Naive B cell (primary cell): ENCODE measurements at regions not wholly inside any gene's neighbourhood (a gene's known extent, or its start where the extent isn't known, plus 50 kb on each side); places are given as distances from the start of the nearest gene placed in this dataset.

Source experiments
- ATAC-seq, 2 donors: fragments of 150-1000 bp; cut with Tn5 transposase; 2 replicates each; pipeline ENCODE4 v1.10.0; 2021; ENCODE audit warnings: low read depth in 2 of 2, mild to moderate bottlenecking in 2 of 2, moderate library complexity in 2 of 2
- DNase-seq: peaks from one replicate; pipeline ENCODE4 v3.0.0; 2022
- H3K27ac Mint-ChIP-seq, 6 donors: one replicate each; pipeline ENCODE4 v1.8.0; 2020 to 2022; ENCODE audit warnings: mild to moderate bottlenecking in 6 of 6, mixed read lengths in 6 of 6, moderate library complexity in 5 of 6, inconsistent platforms in 2 of 6
- H3K27me3 Mint-ChIP-seq, 3 donors: one replicate each; pipeline ENCODE4 v1.8.0; 2021 to 2022; ENCODE audit warnings: mixed read lengths in 3 of 3, mild to moderate bottlenecking in 1 of 3
- H3K36me3 Mint-ChIP-seq, 2 donors: one replicate each; pipeline ENCODE4 v1.8.0; 2020 to 2022; ENCODE audit warnings: mixed read lengths in 2 of 2, inconsistent platforms in 1 of 2, mild to moderate bottlenecking in 1 of 2
- H3K4me1 Mint-ChIP-seq, 3 donors: one replicate each; pipeline ENCODE4 v1.8.0; 2020 to 2022; ENCODE audit warnings: mixed read lengths in 3 of 3, inconsistent platforms in 1 of 3, mild to moderate bottlenecking in 1 of 3, moderate library complexity in 1 of 3
- H3K4me3 Mint-ChIP-seq, 8 donors: one replicate each; pipeline ENCODE4 v1.8.0; 2020 to 2022; ENCODE audit warnings: mild to moderate bottlenecking in 8 of 8, mixed read lengths in 8 of 8, moderate library complexity in 8 of 8, inconsistent platforms in 2 of 8
- H3K9me3 Mint-ChIP-seq, 7 donors: one replicate each; pipeline ENCODE4 v1.8.0; 2020 to 2022; ENCODE audit warnings: mixed read lengths in 7 of 7, mild to moderate bottlenecking in 5 of 7, inconsistent platforms in 2 of 7, moderate library complexity in 1 of 7

DNA sequence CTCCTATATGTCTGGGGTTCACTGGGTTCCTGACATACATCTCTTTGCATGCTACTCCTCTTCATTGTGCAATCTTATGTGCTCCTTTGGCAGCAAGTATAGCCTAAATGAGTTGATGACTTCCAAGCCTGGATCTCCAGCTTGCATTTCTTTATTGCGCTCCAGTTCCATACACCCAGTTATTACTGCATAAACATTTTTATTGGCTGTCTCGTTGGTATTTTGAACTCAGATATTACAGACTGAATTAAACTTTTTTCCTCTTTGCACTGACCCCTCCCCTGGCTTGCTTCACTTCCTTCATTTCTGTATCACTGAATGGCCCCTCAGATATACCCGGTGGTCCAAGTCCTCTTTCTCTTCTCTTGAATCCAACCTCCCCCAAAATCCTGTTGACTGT, 219.2 kb downstream of the MC4R start:
- Mint-ChIP-seq H3K4me3 (no peak overlapping the region), H3K27me3 (peaks cover 0 to 3% (median 0%) of the 10 kb centered on the region in 3 donors), H3K27ac (no peak overlapping the region), H3K4me1 (no peaks in the 10 kb centered on the region), H3K9me3 (peaks cover 0 to 4% (median 0%) of the 10 kb centered on the region in 7 donors), H3K36me3 (no peaks in the 10 kb centered on the region)
- ATAC-seq (no peak), DNase-seq (no peak)

DNA sequence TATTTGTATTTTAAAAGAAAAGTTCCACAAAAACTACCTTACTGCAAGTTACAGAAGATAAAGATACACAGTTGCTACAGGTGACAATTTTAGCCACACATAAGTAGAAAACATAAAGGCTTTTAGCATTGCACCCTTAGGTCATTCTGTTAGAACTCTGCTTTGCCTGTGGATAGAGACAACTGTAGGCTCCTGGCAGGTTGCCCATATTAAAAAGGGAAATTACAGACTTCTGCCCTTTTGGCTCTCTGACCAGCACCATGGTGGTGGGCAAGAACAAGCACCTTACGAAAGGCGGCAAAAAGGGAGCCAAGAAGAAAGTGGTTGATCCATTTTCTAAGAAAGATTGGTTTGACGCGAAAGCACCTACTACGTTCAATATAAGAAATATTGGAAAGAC, 223.3 kb downstream of the MC4R start:
- ATAC-seq (no peak), DNase-seq (no peak)
- Mint-ChIP-seq H3K27me3 (peaks cover 0 to 4% (median 3%) of the 10 kb centered on the region in 3 donors), H3K4me1 (peaks cover 0 to 9% (median 0%) of the 10 kb centered on the region in 3 donors), H3K27ac (no peak overlapping the region), H3K4me3 (no peak overlapping the region), H3K36me3 (no peaks in the 10 kb centered on the region), H3K9me3 (peaks cover 0 to 4% (median 0%) of the 10 kb centered on the region in 7 donors)

DNA sequence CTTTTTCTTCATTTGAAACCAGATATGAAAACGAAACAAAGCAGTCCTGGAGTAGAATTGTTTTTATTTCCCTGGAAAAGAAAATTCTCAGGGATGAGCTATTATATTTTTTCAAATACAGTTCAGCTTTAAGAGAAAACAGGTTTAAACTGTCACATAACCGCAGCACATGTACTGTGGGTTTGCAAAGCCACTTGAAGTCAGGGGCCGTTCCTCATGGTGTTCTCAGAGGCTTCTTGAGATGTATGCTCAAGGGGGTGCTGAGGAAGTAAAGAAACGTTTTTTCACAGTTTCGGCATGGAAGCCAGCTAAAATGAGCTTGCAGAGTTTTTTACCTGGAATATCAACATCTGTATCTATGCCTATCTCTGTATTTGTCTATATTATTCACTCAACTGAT, 225.3 kb downstream of the MC4R start:
- ATAC-seq: no peak
- no peaks in the 10 kb centered on the region for H3K36me3 Mint-ChIP-seq
- no peak overlapping the region for H3K4me3 Mint-ChIP-seq
- H3K4me1 Mint-ChIP-seq: peaks cover 0 to 9% (median 0%) of the 10 kb centered on the region in 3 donors
- H3K9me3 Mint-ChIP-seq: peaks cover 0 to 4% (median 0%) of the 10 kb centered on the region in 7 donors
- no peak for DNase-seq
- peaks cover 0 to 5% (median 0%) of the 10 kb centered on the region in 3 donors for H3K27me3 Mint-ChIP-seq
- no peak overlapping the region for H3K27ac Mint-ChIP-seq

DNA sequence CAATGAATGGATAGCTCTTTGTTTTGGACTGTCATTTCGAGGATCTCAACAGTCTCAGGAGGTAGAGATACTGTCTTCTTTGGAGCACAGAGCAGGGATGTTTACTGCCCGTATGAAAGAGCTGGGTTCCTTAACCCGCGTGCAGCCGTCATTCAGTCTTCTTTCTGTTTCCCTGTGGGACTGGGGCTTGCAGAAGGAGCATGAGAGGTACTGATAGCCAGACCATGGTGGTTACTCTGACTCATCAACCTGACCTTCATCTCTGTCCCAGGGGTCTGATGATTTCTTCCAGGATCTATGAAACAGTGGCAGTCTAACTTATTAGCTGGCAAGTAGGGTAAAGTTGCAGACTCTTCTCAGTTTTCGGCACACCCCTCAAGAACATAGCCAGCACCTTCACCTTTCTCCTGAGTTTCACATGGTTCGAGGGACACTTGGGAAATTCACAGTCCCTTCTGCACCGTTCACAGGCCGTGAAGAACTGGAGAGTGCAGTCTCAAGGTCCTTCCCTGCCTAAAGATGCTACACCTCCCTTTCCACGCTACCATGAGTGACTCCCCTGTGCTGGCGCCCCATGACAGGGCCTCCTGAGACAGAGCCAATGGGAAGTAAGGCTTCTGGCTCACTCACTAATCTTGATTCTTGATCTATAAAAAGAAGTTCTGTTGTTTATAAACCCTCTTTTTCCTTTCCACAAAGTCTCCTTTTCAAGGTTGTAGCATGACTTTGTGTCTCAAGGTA, 226.2 kb downstream of the MC4R start:
- Mint-ChIP-seq H3K9me3 (peaks cover 0 to 4% (median 0%) of the 10 kb centered on the region in 7 donors), H3K36me3 (no peaks in the 10 kb centered on the region), H3K27ac (no peak overlapping the region), H3K27me3 (peaks cover 0 to 5% (median 0%) of the 10 kb centered on the region in 3 donors), H3K4me1 (peaks cover 0 to 9% (median 0%) of the 10 kb centered on the region in 3 donors), H3K4me3 (no peak overlapping the region)
- ATAC-seq (no peak), DNase-seq (no peak)

DNA sequence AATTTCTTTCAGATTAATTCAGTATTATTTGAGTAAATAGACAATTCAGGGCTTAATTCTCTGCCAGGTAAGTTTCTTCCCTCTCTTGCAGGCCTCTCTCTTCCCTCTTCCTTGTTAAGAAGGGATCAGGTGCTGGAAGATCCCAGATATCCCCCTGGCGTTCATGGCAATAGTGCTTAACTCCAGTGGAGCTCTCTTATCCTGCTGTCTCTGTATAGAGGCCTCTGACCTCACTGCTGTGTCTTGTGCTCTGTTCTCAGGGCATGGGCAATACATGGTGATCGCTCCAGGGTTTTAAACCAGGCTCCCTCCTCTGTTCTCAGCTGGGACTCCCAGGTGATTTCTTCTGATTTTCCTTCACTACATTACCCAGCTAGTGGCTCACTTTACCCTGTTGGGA, 226.8 kb downstream of the MC4R start:
- Mint-ChIP-seq H3K9me3 (peaks cover 0 to 4% (median 0%) of the 10 kb centered on the region in 7 donors), H3K27me3 (peaks cover 0 to 5% (median 0%) of the 10 kb centered on the region in 3 donors), H3K27ac (no peak overlapping the region), H3K36me3 (no peaks in the 10 kb centered on the region), H3K4me3 (no peak overlapping the region), H3K4me1 (peaks cover 0 to 9% (median 0%) of the 10 kb centered on the region in 3 donors)
- no peak for ATAC-seq
- DNase-seq: no peak

DNA sequence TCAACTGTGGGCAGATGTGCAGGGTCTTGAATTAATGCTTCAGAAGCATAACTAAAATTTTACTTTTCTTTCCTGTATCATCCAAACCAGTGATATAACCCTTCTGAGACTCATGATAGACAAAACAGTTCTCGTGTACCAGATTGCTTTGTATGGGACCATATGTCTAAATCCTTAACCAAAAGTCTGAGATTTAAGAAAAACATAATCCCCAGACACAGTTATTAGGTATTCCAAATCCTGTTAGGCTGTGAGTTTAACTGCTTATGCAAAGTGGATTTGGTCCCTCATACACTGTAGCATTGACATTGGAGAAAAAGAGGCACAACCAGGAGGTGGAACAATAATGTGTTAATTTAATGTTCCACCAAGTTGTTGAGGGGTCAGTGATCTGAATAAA, 235.0 kb downstream of the PMAIP1 start:
- no peak for DNase-seq
- no peak overlapping the region for H3K27ac Mint-ChIP-seq
- ATAC-seq: no peak
- H3K9me3 Mint-ChIP-seq: peaks cover 0 to 11% (median 5%) of the 10 kb centered on the region in 7 donors
- H3K4me3 Mint-ChIP-seq: no peak overlapping the region
- H3K36me3 Mint-ChIP-seq: peaks cover 0 to 4% of the 10 kb centered on the region in 2 donors
- peaks cover 0 to 8% (median 5%) of the 10 kb centered on the region in 3 donors for H3K27me3 Mint-ChIP-seq
- H3K4me1 Mint-ChIP-seq: no peaks in the 10 kb centered on the region

DNA sequence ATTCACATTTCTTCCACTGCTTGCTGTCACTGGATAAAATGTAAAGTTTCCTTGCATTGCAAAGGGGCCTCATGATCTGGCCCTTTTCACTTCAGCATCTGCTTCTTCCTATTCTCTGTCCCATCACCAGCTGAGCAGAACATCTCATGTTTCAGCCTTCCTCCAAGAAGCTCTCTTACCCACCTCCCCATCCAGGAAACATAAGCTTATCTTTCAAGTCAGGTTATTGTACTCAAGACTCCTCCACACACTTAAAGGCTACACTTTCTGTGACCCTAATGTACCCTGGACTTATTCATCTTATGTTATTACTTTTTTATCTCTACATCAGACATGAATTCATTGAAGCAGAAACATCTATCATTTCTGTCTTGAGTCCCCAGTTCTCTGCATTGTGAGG, 230.5 kb downstream of the PMAIP1 start:
- H3K9me3 Mint-ChIP-seq: peaks cover 0 to 6% (median 5%) of the 10 kb centered on the region in 7 donors
- no peak overlapping the region for H3K27ac Mint-ChIP-seq
- H3K4me1 Mint-ChIP-seq: no peaks in the 10 kb centered on the region
- DNase-seq: no peak
- no peak overlapping the region for H3K4me3 Mint-ChIP-seq
- H3K27me3 Mint-ChIP-seq: peaks cover 0 to 8% (median under 1%) of the 10 kb centered on the region in 3 donors
- no peak for ATAC-seq
- no peaks in the 10 kb centered on the region for H3K36me3 Mint-ChIP-seq

DNA sequence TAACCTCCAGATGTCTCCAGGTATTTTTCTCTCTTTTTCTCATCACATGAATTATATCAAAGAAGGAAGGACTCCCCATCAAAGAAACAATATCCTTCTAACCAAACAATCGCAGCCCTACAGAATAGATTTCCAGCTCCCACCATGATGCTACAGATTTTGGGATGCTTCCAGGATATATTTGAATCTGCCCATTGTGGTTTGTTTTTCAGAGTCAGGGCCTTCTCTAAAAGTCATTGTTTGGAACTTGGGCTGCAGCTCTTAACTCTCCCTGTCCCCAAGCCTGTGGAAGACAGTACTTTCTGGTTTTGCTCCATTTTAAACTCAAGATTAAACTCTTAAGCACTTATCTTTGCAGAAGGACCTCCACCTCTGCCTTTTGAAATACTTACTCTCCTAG, 223.2 kb downstream of the PMAIP1 start:
- Mint-ChIP-seq H3K27ac (no peak overlapping the region), H3K27me3 (peaks cover 0 to 11% (median 4%) of the 10 kb centered on the region in 3 donors), H3K4me3 (no peak overlapping the region), H3K9me3 (peaks cover 0 to 18% (median 3%) of the 10 kb centered on the region in 7 donors), H3K36me3 (no peaks in the 10 kb centered on the region), H3K4me1 (no peaks in the 10 kb centered on the region)
- ATAC-seq (no peak), DNase-seq (no peak)

DNA sequence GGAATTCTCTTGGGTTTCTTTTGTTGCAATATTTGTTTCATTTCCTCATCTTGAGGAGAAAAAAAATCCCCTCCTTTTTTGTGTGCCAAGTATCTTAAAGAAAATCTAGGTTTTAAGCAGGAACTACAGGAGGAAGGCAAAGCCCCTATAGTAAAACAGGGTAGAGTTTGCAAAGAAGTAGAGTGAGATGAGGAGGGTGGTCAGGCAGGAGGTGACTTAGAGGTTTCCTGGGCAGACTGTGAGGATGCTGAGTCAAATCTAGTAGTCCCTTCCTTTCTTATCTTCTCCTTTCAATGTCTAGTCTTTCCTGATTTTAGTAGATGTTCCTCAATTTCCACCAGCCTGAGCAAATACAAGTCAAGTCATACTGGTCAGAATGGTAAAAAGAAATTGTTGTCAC, 222.5 kb downstream of the PMAIP1 start:
- Mint-ChIP-seq H3K4me1 (no peaks in the 10 kb centered on the region), H3K36me3 (no peaks in the 10 kb centered on the region), H3K4me3 (no peak overlapping the region), H3K9me3 (peaks cover 0 to 18% (median 3%) of the 10 kb centered on the region in 7 donors), H3K27me3 (peaks cover 0 to 11% (median 4%) of the 10 kb centered on the region in 3 donors), H3K27ac (no peak overlapping the region)
- ATAC-seq (no peak), DNase-seq (no peak)

DNA sequence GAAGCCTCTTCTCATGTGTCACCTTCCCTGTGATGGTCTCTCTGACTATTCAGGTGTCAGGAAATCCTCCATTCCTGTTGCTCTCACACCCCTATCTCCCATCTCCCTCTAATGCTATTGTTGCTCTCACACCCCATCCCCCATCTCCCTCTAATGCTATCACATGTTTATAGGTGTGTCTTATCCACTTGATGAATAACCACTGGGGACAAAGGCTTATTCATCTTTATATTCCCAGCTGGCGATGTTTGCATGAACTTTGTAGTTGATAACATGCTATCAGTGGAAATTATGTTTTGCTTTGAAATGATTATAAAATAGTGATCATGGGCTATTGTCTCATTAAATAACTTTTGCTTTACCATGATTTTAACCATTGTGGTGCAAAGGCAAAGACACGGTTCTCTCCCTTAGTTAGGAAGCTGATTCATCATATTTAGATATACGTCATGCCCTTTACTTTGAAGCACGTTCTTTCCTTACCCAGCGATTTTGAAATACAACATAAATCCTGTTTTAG, 220.5 kb downstream of the PMAIP1 start:
- no peak overlapping the region for H3K27ac Mint-ChIP-seq
- H3K4me3 Mint-ChIP-seq: no peak overlapping the region
- no peaks in the 10 kb centered on the region for H3K4me1 Mint-ChIP-seq
- H3K27me3 Mint-ChIP-seq: peaks cover 0 to 17% (median 4%) of the 10 kb centered on the region in 3 donors
- ATAC-seq: no peak
- no peaks in the 10 kb centered on the region for H3K36me3 Mint-ChIP-seq
- H3K9me3 Mint-ChIP-seq: peaks cover 0 to 25% (median 3%) of the 10 kb centered on the region in 7 donors
- DNase-seq: no peak

DNA sequence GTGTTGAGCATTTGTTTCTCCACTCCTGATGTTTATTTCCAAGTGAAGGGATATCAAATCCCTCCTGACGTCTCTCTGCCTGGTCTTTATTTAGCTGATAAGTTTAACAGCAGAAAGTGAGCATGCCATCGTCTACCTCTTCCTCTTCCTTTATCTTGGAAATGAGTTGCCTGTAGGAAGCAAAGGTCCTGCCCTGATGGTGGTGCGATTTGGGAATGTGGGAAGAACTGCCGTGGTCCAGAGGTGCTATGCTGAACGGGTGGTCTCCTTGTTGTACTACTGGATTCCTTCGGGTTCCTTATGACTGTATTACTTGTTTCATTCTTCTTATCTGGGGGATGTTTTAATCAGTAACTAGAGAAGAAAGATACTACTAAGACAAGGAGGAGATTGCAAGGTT, 217.5 kb downstream of the PMAIP1 start:
- Mint-ChIP-seq H3K27ac (no peak overlapping the region), H3K9me3 (peaks cover 0 to 25% (median 3%) of the 10 kb centered on the region in 7 donors), H3K27me3 (peaks cover 0 to 13% (median 8%) of the 10 kb centered on the region in 3 donors), H3K4me1 (no peaks in the 10 kb centered on the region), H3K4me3 (no peak overlapping the region), H3K36me3 (no peaks in the 10 kb centered on the region)
- ATAC-seq (no peak), DNase-seq (no peak)

DNA sequence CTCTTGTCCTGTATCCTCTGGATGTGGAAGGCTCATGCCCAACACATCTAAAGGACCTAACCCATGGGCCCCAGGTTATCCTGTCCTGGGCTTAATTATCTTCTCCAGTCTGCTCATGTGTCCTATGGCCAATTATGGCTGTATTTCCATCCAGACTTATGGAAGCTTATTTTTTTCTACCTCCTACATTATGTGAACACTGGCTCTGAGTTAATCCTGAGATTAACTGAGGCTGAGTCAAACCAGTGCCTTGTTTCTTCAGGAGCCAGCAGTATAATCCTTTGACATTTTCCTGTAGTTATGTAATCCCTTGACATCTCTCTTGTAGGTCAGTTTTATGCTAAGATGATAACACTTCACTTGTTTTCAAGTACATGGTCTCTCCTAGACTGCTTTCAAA, 213.6 kb downstream of the PMAIP1 start:
- Mint-ChIP-seq H3K4me1 (no peaks in the 10 kb centered on the region), H3K9me3 (peaks cover 0 to 7% (median 0%) of the 10 kb centered on the region in 7 donors), H3K36me3 (no peaks in the 10 kb centered on the region), H3K4me3 (no peak overlapping the region), H3K27ac (no peak overlapping the region), H3K27me3 (peaks cover 0 to 6% (median 4%) of the 10 kb centered on the region in 3 donors)
- DNase-seq: no peak
- ATAC-seq: no peak

DNA sequence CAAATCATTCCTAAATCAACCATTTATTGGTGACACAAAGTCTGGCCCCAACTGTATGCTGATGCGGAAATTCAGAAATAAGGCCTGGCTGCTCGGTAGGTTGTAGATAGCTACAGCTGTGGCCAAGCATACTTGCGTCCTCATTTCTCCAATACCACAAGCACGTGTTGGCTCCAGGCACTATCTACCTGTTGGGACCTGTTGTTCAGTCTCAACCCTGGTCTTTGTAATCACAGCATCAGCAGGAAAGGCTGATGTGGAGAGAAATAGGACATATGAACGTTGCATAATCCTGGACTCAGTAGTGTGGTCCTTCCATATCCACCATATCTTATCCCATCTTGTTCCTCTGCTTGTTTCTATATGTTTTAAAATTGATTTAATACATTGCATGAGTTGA, 212.6 kb downstream of the PMAIP1 start:
- Mint-ChIP-seq H3K9me3 (peaks cover 0 to 7% (median 0%) of the 10 kb centered on the region in 7 donors), H3K4me1 (no peaks in the 10 kb centered on the region), H3K4me3 (no peak overlapping the region), H3K27me3 (peaks cover 0 to 6% (median 4%) of the 10 kb centered on the region in 3 donors), H3K27ac (no peak overlapping the region), H3K36me3 (no peaks in the 10 kb centered on the region)
- no peak for DNase-seq
- ATAC-seq: no peak

DNA sequence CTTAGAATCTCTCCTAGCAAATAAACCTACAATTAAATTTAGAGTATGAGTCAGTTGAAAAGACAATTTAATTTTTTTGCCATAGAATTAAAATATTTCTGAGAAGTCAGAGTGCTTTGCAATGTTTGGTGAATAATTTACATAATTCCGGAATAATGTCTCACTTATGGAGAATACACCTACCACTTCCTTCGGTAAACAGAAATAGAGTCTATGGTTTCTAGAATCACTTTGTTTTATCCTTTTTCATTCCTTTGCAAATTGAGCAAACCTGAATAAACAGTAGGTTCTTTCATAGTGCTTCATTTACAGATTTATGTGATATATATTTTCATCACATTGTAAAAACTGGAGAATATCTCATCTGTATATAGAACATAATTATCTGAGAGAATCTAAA, 211.7 kb downstream of the PMAIP1 start:
- H3K27ac Mint-ChIP-seq: no peak overlapping the region
- DNase-seq (no peak), ATAC-seq (no peak)
- H3K4me3 Mint-ChIP-seq: no peak overlapping the region
- peaks cover 0 to 6% (median 4%) of the 10 kb centered on the region in 3 donors for H3K27me3 Mint-ChIP-seq
- H3K36me3 Mint-ChIP-seq: no peaks in the 10 kb centered on the region
- H3K4me1 Mint-ChIP-seq: no peaks in the 10 kb centered on the region
- H3K9me3 Mint-ChIP-seq: peaks cover 0 to 7% (median 0%) of the 10 kb centered on the region in 7 donors
